Choroid plexus epithelial cell (primary cell): ENCODE measurements at regions not wholly inside any gene's neighbourhood (a gene's known extent, or its start where the extent isn't known, plus 50 kb on each side); places are given as distances from the start of the nearest gene placed in this dataset.

Experiments used
- DNase-seq: peaks from one replicate; pipeline ENCODE4 v3.0.0-alpha.2; 2010; ENCODE audit warnings: low read depth
- H3K4me3 ChIP-seq: 2 replicates; pipeline ENCODE4 v1.5.1; 2011; ENCODE audit warnings: low read depth, mild to moderate bottlenecking, control low read depth, low read length, moderate library complexity
- TF ChIP-seq, protein P1 (sequence below): conservative IDR thresholded peaks from 2 replicates; pipeline ENCODE4 v1.5.1; 2011; ENCODE audit warnings: low read depth, mild to moderate bottlenecking, control low read depth, inconsistent platforms, low read length, moderate library complexity

DNA sequence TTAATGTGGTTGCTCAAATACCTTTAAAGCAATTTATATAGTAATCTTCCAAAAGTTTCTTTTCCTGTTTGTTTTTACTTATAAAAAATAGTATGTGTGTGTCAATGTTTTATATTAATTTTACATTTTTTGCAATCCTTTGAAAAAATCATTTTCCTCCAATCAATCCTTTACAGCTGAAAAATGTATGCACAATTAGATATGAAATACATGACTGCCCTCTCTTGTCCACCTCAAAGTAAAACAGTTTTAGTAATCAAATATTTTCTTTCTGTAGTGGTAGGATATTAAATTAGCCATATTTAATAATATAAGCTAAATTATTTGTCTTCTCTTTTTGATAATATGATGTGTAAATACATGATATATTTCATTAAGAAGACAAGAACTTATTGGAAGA, 269.9 kb downstream of the ADAMTS20 start:
- TF ChIP-seq, protein P1, sequence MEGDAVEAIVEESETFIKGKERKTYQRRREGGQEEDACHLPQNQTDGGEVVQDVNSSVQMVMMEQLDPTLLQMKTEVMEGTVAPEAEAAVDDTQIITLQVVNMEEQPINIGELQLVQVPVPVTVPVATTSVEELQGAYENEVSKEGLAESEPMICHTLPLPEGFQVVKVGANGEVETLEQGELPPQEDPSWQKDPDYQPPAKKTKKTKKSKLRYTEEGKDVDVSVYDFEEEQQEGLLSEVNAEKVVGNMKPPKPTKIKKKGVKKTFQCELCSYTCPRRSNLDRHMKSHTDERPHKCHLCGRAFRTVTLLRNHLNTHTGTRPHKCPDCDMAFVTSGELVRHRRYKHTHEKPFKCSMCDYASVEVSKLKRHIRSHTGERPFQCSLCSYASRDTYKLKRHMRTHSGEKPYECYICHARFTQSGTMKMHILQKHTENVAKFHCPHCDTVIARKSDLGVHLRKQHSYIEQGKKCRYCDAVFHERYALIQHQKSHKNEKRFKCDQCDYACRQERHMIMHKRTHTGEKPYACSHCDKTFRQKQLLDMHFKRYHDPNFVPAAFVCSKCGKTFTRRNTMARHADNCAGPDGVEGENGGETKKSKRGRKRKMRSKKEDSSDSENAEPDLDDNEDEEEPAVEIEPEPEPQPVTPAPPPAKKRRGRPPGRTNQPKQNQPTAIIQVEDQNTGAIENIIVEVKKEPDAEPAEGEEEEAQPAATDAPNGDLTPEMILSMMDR: peak; percentile 49
- no peak overlapping the region for H3K4me3 ChIP-seq
- DNase-seq: peak; percentile 80

DNA sequence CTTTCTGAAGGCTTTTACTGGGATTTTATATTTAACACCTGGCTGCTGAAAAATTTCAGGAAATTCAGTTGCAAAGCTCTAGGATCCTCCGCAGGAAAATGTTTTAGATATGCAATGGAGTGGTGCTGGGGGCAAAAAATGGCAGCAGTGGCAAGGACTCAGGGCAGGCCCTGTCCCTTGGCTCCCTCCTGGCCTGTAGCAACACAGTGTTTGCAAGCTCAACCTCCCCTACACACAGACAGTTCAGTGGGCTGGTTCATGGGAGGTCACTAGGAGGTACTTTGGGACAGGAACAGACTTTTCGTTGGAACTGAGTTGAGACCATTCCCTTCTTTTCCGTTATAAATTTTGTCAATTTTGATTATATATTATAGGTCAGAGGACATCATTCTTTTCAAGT, 270.4 kb downstream of the ADAMTS20 start:
- TF ChIP-seq, protein P1: no peak
- no peak overlapping the region for H3K4me3 ChIP-seq
- no peak for DNase-seq

DNA sequence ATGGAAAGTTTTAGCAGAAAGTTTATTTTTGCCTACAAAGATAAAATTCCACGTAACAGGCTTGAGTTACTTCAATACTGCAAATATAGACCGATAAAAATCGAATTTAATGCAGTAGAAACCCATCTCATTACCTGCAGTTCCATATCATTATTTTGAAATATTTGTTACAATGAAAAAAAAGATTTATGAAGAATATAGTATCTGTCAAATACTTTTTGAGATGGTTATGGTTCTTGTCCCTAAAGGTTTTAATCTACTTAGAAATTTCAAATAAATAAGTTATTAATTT, 273.5 kb downstream of the ADAMTS20 start:
- TF ChIP-seq, protein P1: no peak
- no peak for DNase-seq
- no peak overlapping the region for H3K4me3 ChIP-seq

DNA sequence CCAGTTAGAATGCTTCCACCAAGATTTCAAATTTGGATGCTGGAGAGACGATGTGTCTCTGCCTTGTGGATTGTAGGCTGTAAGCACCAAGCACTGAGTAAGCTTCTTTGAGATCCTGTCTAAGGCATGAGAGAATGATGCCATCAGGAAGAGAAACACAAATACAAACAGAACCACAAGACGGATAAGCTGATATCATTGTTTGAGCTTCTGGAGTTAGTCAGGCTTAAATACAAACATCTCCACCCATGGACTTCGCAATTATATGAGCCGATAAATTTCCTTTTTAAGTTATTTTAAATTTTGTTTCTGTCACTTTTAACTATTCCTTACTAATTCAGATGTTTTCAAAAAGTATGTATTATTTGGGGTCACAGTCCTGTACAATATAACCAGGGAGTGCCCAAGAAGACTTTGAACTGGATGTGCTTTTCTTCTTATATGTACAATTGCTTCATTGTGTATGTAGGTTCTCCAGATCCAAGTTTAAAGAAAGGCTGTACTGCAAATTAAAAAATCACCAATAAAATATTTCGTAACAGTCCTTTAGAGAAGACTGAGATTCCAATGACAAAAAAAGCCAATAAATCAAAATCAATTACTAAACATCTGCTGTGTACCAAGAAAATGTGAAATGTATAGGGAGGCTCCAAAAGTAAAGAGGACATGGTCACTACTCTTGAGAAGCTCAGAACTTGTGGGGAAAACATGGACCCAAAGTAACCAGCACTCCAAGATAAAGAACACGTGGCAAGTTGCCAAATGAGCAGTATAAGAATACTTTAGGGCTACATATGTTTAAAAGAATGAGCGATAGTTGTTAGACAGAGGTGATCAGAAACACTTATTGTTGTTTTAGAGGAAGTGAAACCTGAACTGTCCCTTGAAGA, 274.1 kb downstream of the ADAMTS20 start:
- TF ChIP-seq, protein P1: no peak
- H3K4me3 ChIP-seq: no peak overlapping the region
- DNase-seq: peak; percentile 67

DNA sequence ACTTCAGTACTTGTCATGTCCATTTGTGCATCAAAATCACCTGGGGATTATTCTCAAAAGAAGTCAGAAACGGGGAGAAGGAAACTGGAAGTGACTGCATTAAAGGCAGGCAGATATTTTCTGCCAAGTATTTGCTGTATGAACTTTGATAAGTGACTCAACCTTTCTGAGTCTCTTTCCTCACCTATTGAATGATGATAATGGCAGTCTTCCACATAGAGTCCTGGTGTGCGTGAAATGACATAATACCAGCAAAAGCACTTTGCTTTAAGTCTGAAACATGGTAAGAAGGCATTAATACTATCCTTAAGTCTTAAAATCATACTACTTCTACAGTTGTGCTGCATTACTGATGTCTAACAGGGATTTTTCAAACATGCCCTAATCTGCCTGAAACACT, 278.5 kb downstream of the ADAMTS20 start:
- TF ChIP-seq, protein P1: no peak
- DNase-seq: no peak
- no peak overlapping the region for H3K4me3 ChIP-seq

DNA sequence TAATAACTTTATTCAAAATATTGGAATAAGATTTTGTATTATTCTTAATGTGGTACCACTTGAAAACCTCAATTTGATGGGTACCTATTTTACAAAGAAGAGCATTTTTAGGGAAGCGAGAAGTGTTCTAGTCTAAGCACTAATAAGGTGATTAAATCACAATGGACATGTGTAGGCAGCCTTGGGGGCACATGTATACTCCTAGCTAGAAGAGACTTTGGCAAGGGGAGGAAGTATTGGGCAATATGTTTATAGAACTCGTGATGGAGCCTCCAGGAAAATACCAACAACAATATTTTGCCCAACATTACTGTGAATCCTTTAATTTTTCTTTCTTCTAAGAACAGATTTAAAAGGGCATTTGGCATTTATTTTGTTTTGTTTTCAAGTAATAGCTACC, 280.3 kb downstream of the ADAMTS20 start:
- TF ChIP-seq, protein P1: no peak
- no peak for DNase-seq
- H3K4me3 ChIP-seq: no peak overlapping the region

- TF ChIP-seq, protein P1: no peak
- no peak for DNase-seq
- H3K4me3 ChIP-seq: no peak overlapping the region
Measured at GRCh38 chr12:43267818-43268217, 284.2 kb downstream of the ADAMTS20 start.
